Ovary (tissue), 7 donors: ENCODE measurements at regions not wholly inside any gene's neighbourhood (a gene's known extent, or its start where the extent isn't known, plus 50 kb on each side); places are given as distances from the start of the nearest gene placed in this dataset.

ENCODE experiments used
- DNase-seq, 5 donors: peaks; one replicate each; pipeline ENCODE4 v3.0.0-alpha.2; 2019 to 2020
- H3K27ac ChIP-seq, 2 donors: fragments of 200-600 bp; one replicate each; pipeline versions ENCODE4 v1.5.1 to v1.8.0; 2019 to 2022
- H3K27me3 ChIP-seq: fragments of 200-600 bp; one replicate; pipeline ENCODE4 v1.8.0; 2022
- H3K36me3 ChIP-seq: fragments of 200-600 bp; sonication (generic); one replicate; pipeline ENCODE4 v1.5.1; 2019
- H3K4me1 ChIP-seq: one replicate; pipeline ENCODE4 v1.8.1; 2013; ENCODE audit warnings: mild to moderate bottlenecking, moderate library complexity; ENCODE audit not compliant: insufficient read depth
- H3K4me3 ChIP-seq: fragments of 200-600 bp; sonication (generic); one replicate; pipeline ENCODE4 v1.5.1; 2017
- H3K9me3 ChIP-seq, 2 donors: fragments of 200-600 bp in 1 of 2; sonication (generic) in 1 of 2; one replicate each; pipeline versions ENCODE4 v1.5.1 to v1.8.1; 2013 to 2019; ENCODE audit warnings: mild to moderate bottlenecking in 1 of 2, moderate library complexity in 1 of 2
- CTCF ChIP-seq, 3 donors: fragments of 450-650 bp in 2 of 3; fragments of 200-600 bp in 1 of 3; IDR thresholded peaks; one replicate each; pipeline versions ENCODE4 v1.5.1 to v1.8.0; 2016 to 2022; ENCODE audit warnings: antibody characterized with exemption in 3 of 3, mild to moderate bottlenecking in 1 of 3
- EP300 ChIP-seq: sonication (generic); formaldehyde crosslinking; IDR thresholded peaks from one replicate; pipeline ENCODE4 v1.6.1; 2017; ENCODE audit warnings: antibody characterized with exemption
- POLR2A ChIP-seq: fragments of 450-650 bp; IDR thresholded peaks from one replicate; pipeline ENCODE4 v1.6.1; 2017; ENCODE audit warnings: antibody characterized with exemption, mild to moderate bottlenecking, moderate library complexity
- WGBS, 3 donors: extraction: QIAGEN DNeasy Blood & Tissue Kit in 1 of 3; methylation state at CpG; one replicate each; pipeline versions ENCODE4 v1.1.5 to v1.1.7; 2013 to 2017; 5-methylcytosine and 5-hydroxymethylcytosine counted together
- intact Hi-C, 4 donors: fragments of 100-400 bp; cut with DNase I; formaldehyde crosslinking; loops; one replicate each; pipeline versions ENCODE4 v1.11.0 to v1.15.1; 2022 to 2023
- donor health status: DM: no; HTN: no; CAD: no; lungs with moderate emphysema.
- donor health status: DM: no; HTN: no; CAD: no.
- donor health status: Bipolar disorder and iron deficiency.
- donor health status: DM: no; HTN: no; CAD: no.
- donor health status: DM: yes; HTN: yes; CAD: no.

- WGBS, 3 donors = 93 to 96% (median 93%) methylated on average over 5 of the region's 5 CpGs
- intact Hi-C loops = no loop called here
- DNase-seq = no peak
These were observed 419.6 kb upstream of the B3GALT2 start for GRCh38 chr1:193606035-193606434.

GRCh38 chr1:193602705-193603104, 416.3 kb upstream of the B3GALT2 start:
- WGBS, 3 donors = 86 to 98% (median 97%) methylated on average over 2 of the region's 2 CpGs
- no peaks in the 10 kb centered on the region for H3K27me3 ChIP-seq
- TF ChIP-seq EP300 (no peak), CTCF (IDR thresholded peaks at IDR 0.05) (no peak), POLR2A (no peak)

More at GRCh38 chr1:193606035-193606434, 419.6 kb upstream of the B3GALT2 start:
- TF ChIP-seq POLR2A (no peak), EP300 (no peak), CTCF (IDR thresholded peaks at IDR 0.05) (no peak)
- Histone ChIP-seq H3K4me3 (no peak overlapping the region), H3K9me3 (no peaks in the 10 kb centered on the region), H3K27ac (no peak overlapping the region), H3K27me3 (no peaks in the 10 kb centered on the region), H3K4me1 (no peaks in the 10 kb centered on the region), H3K36me3 (no peaks in the 10 kb centered on the region)

GRCh38 chr1:193593147-193593885, 406.9 kb upstream of the B3GALT2 start:
- no peaks in the 10 kb centered on the region for H3K27me3 ChIP-seq
- H3K4me1 ChIP-seq = peaks cover 6% of the 10 kb centered on the region
- no peak overlapping the region for H3K4me3 ChIP-seq
- TF ChIP-seq EP300 = no peak
- TF ChIP-seq CTCF (IDR thresholded peaks at IDR 0.05) = no peak
- TF ChIP-seq POLR2A = no peak
- no peaks in the 10 kb centered on the region for H3K36me3 ChIP-seq
- 88 to 90% (median 88%) methylated on average over 3 of the region's 3 CpGs for WGBS, 3 donors
- H3K9me3 ChIP-seq = no peaks in the 10 kb centered on the region
- no peak overlapping the region for H3K27ac ChIP-seq
- DNase-seq = no peak
- intact Hi-C loops = no loop called here

More at GRCh38 chr1:193602705-193603104, 416.3 kb upstream of the B3GALT2 start:
- intact Hi-C loops = no loop called here
- Histone ChIP-seq H3K4me1 (no peaks in the 10 kb centered on the region), H3K9me3 (no peaks in the 10 kb centered on the region), H3K27ac (no peak overlapping the region), H3K36me3 (no peaks in the 10 kb centered on the region), H3K4me3 (no peak overlapping the region)
- no peak for DNase-seq

GRCh38 chr1:193592317-193592716, 405.9 kb upstream of the B3GALT2 start:
- WGBS, 3 donors = 65 to 77% (median 69%) methylated on average over 2 of the region's 2 CpGs
- DNase-seq = no peak
- TF ChIP-seq EP300 = no peak
- TF ChIP-seq CTCF (IDR thresholded peaks at IDR 0.05) = no peak
- no peak for TF ChIP-seq POLR2A

More at GRCh38 chr1:193592317-193592716, 405.9 kb upstream of the B3GALT2 start:
- H3K27ac ChIP-seq = no peak overlapping the region
- intact Hi-C loops = no loop called here
- no peaks in the 10 kb centered on the region for H3K9me3 ChIP-seq
- peaks cover 6% of the 10 kb centered on the region for H3K4me1 ChIP-seq
- no peak overlapping the region for H3K4me3 ChIP-seq
- H3K27me3 ChIP-seq = no peaks in the 10 kb centered on the region
- no peaks in the 10 kb centered on the region for H3K36me3 ChIP-seq
